Panc1 (cell line): ENCODE measurements at regions not wholly inside any gene's neighbourhood (a gene's known extent, or its start where the extent isn't known, plus 50 kb on each side); places are given as distances from the start of the nearest gene placed in this dataset.

ENCODE experiments used
- ATAC-seq: fragments of 200-7000 bp; cut with Tn5 transposase; 2 replicates; pipeline ENCODE4 v1.9.1; 2020; ENCODE audit warnings: mild to moderate bottlenecking, moderate library complexity
- BruUV-seq: library from RNA; stranded (reverse); fragments of 400-500 nt; replicated peaks from 2 replicates; lab custom pipeline; 2021; lab: Mats Ljungman, UMichigan
- CTCF ChIA-PET: fragments of 300-600 bp; sonication (Branson Sonifier 250); formaldehyde crosslinking; loops from one replicate; lab custom pipeline; 2022; ENCODE audit warnings: antibody characterized with exemption; lab: Charles Lee
- POLR2A ChIA-PET: fragments of 300-600 bp; sonication (Branson Sonifier 250); formaldehyde crosslinking; loops from one replicate; lab custom pipeline; 2022; ENCODE audit warnings: antibody characterized with exemption; lab: Charles Lee
- DNase-seq: peaks from one replicate; pipeline ENCODE4 v3.0.0-alpha.2; 2010; ENCODE audit warnings: low read depth, low spot score
- H3K27ac ChIP-seq: 2 replicates; pipeline ENCODE4 v1.5.1; 2011; ENCODE audit warnings: mild to moderate bottlenecking, low read length, inconsistent platforms
- H3K27me3 ChIP-seq: fragments of 200-500 bp; sonication (Bioruptor generic); 2 replicates; pipeline ENCODE4 v1.6.0; 2014; ENCODE audit warnings: low read length, inconsistent platforms; ENCODE audit not compliant: control insufficient read depth, insufficient read depth
- H3K36me3 ChIP-seq: fragments of 200-500 bp; sonication (Bioruptor generic); 2 replicates; pipeline ENCODE4 v1.5.1; 2014; ENCODE audit warnings: inconsistent platforms, mild to moderate bottlenecking, low read length, moderate library complexity; ENCODE audit not compliant: control insufficient read depth, insufficient read depth
- H3K4me1 ChIP-seq: 2 replicates; pipeline ENCODE4 v1.5.1; 2011; ENCODE audit warnings: inconsistent platforms, mild to moderate bottlenecking, low read length, moderate library complexity; ENCODE audit not compliant: control insufficient read depth, insufficient read depth
- H3K4me3 ChIP-seq, 2 experiments: 2 replicates each; pipeline ENCODE4 v1.5.1; 2011 to 2012; ENCODE audit warnings: low read depth in 2 of 2, low read length in 2 of 2, mild to moderate bottlenecking in 2 of 2, inconsistent platforms in 1 of 2, moderate library complexity in 1 of 2
- H3K9me3 ChIP-seq: fragments of 200-500 bp; sonication (Bioruptor generic); 2 replicates; pipeline ENCODE4 v1.5.1; 2014; ENCODE audit warnings: low read depth, mild to moderate bottlenecking, inconsistent platforms, low read length, moderate library complexity; ENCODE audit not compliant: control insufficient read depth, insufficient read depth
- CTCF ChIP-seq: fragments of 450-650 bp; IDR thresholded peaks from 2 replicates; pipeline ENCODE4 v1.5.1; 2017; ENCODE audit warnings: mild to moderate bottlenecking
- POLR2AphosphoS5 ChIP-seq: IDR thresholded peaks from 2 replicates; pipeline ENCODE4 v1.6.1; 2012; ENCODE audit warnings: mild to moderate bottlenecking, low read depth, low read length, moderate library complexity
- SIN3A ChIP-seq: IDR thresholded peaks from 2 replicates; pipeline ENCODE4 v1.6.1; 2012; ENCODE audit warnings: low read depth, mild to moderate bottlenecking, low read length, moderate library complexity, borderline replicate concordance; ENCODE audit not compliant: insufficient read depth
- TCF7L2 ChIP-seq: IDR thresholded peaks from 2 replicates; pipeline ENCODE4 v1.6.1; 2011; ENCODE audit warnings: mild to moderate bottlenecking, low read depth, low read length, inconsistent platforms
- in situ Hi-C: cut with HindIII; loops from 2 replicates; pipeline ENCODE4 v1.10.0; 2016; ENCODE audit warnings: low sequenced_read_pairs, low pct_unique_long_range_greater_than_20kb
- intact Hi-C: fragments of 100-400 bp; cut with micrococcal nuclease; formaldehyde crosslinking; loops from one replicate; pipeline ENCODE4 v1.10.0; 2022; ENCODE audit not compliant: unreplicated experiment
- TF ChIP-seq, protein P1 (sequence below), 2 experiments: IDR thresholded peaks; 2 replicates each; pipeline ENCODE4 v1.6.1; 2011 to 2012; ENCODE audit warnings: low read depth in 2 of 2, control low read depth in 1 of 2, low read length in 1 of 2, mild to moderate bottlenecking in 1 of 2, moderate library complexity in 1 of 2; ENCODE audit not compliant: insufficient read depth in 1 of 2

GRCh38 chr12:46887870-46888269 is 62.1 kb upstream of the SLC38A4 start:
- CTCF ChIA-PET, result no interaction called here
- intact Hi-C loops, result no loop called here
- ATAC-seq (no peak), DNase-seq (no peak)
- H3K9me3 ChIP-seq, result no peaks in the 10 kb centered on the region
- in situ Hi-C loops, result no loop called here
- no peaks in the 10 kb centered on the region for H3K36me3 ChIP-seq
- POLR2A ChIA-PET, result no interaction called here
- no TSS peak for BruUV-seq
- H3K27ac ChIP-seq, result no peak overlapping the region
- H3K4me3 ChIP-seq, result no peak overlapping the region
- TF ChIP-seq POLR2AphosphoS5 (no peak), CTCF (no peak), SIN3A (no peak), TCF7L2 (no peak)
- TF ChIP-seq, protein P1, sequence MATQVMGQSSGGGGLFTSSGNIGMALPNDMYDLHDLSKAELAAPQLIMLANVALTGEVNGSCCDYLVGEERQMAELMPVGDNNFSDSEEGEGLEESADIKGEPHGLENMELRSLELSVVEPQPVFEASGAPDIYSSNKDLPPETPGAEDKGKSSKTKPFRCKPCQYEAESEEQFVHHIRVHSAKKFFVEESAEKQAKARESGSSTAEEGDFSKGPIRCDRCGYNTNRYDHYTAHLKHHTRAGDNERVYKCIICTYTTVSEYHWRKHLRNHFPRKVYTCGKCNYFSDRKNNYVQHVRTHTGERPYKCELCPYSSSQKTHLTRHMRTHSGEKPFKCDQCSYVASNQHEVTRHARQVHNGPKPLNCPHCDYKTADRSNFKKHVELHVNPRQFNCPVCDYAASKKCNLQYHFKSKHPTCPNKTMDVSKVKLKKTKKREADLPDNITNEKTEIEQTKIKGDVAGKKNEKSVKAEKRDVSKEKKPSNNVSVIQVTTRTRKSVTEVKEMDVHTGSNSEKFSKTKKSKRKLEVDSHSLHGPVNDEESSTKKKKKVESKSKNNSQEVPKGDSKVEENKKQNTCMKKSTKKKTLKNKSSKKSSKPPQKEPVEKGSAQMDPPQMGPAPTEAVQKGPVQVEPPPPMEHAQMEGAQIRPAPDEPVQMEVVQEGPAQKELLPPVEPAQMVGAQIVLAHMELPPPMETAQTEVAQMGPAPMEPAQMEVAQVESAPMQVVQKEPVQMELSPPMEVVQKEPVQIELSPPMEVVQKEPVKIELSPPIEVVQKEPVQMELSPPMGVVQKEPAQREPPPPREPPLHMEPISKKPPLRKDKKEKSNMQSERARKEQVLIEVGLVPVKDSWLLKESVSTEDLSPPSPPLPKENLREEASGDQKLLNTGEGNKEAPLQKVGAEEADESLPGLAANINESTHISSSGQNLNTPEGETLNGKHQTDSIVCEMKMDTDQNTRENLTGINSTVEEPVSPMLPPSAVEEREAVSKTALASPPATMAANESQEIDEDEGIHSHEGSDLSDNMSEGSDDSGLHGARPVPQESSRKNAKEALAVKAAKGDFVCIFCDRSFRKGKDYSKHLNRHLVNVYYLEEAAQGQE (IDR thresholded peaks at IDR 0.05; ENCODE audit: insufficient read depth in 1 of 2, low read depth in 2 of 2, low read length in 1 of 2), result no peak
- no peaks in the 10 kb centered on the region for H3K4me1 ChIP-seq
- no peaks in the 10 kb centered on the region for H3K27me3 ChIP-seq

DNA sequence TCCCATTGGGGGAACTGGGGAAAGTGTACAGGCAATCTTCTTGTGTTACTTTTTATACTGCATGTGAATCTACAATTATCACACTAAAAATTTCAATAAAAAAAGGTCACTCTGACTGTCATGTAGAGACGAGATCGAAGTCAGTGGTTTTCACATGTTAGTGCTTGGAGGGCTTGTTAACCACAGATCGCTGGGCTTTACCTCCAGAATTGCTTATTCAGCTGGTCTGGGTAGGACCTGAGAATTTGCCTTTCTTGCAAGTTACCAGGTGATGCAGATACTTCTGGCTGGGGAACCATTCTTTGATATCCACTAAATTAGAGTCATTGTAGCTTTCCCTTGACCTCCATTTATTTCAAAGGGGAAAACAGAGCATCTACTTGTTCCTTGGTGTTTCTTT is 62.8 kb upstream of the SLC38A4 start:
- DNase-seq (no peak), ATAC-seq (no peak)
- Histone ChIP-seq H3K27me3 (no peaks in the 10 kb centered on the region), H3K9me3 (no peaks in the 10 kb centered on the region), H3K4me1 (no peaks in the 10 kb centered on the region), H3K27ac (no peak overlapping the region), H3K4me3 (no peak overlapping the region), H3K36me3 (no peaks in the 10 kb centered on the region)
- POLR2A ChIA-PET, result no interaction called here
- intact Hi-C loops, result no loop called here
- TF ChIP-seq CTCF (no peak), TCF7L2 (no peak), POLR2AphosphoS5 (no peak), SIN3A (no peak)
- TF ChIP-seq, protein P1 (IDR thresholded peaks at IDR 0.05; ENCODE audit: insufficient read depth in 1 of 2, low read depth in 2 of 2, low read length in 1 of 2), result no peak
- CTCF ChIA-PET, result no interaction called here
- BruUV-seq, result no TSS peak
- in situ Hi-C loops, result no loop called here
